ENCODE measurements at regions not wholly inside any gene's neighbourhood (a gene's known extent, or its start where the extent isn't known, plus 50 kb on each side); places are given as distances from the start of the nearest gene placed in this dataset.

- Mint-ChIP-seq H3K36me3 (ENCODE audit: low read depth) (no peaks in the 10 kb centered on the region), H3K4me1 (ENCODE audit: low read depth) (no peaks in the 10 kb centered on the region)
Observed at GRCh38 chr10:128606055-128606454, 479.8 kb upstream of the MKI67 start.

GRCh38 chr10:128608791-128609190 lies 482.6 kb upstream of the MKI67 start:
- Mint-ChIP-seq H3K27ac (no peak overlapping the region), H3K9me3 (no peaks in the 10 kb centered on the region), H3K4me3 (no peak overlapping the region), H3K27me3 (no peaks in the 10 kb centered on the region), H3K4me1 (ENCODE audit: low read depth) (no peaks in the 10 kb centered on the region), H3K36me3 (ENCODE audit: low read depth) (no peaks in the 10 kb centered on the region)
- DNase-seq: no peak

More at GRCh38 chr10:128606055-128606454, 479.8 kb upstream of the MKI67 start:
- Mint-ChIP-seq H3K4me3 (no peak overlapping the region), H3K27me3 (no peaks in the 10 kb centered on the region), H3K27ac (no peak overlapping the region), H3K9me3 (no peaks in the 10 kb centered on the region)
- DNase-seq: no peak

- DNase-seq: no peak
- Mint-ChIP-seq H3K27ac (no peak overlapping the region), H3K36me3 (ENCODE audit: low read depth) (no peaks in the 10 kb centered on the region), H3K4me1 (ENCODE audit: low read depth) (no peaks in the 10 kb centered on the region), H3K4me3 (no peak overlapping the region), H3K9me3 (no peaks in the 10 kb centered on the region), H3K27me3 (no peaks in the 10 kb centered on the region)
Observed at GRCh38 chr10:128609460-128609859, 483.2 kb upstream of the MKI67 start.

- H3K27me3 Mint-ChIP-seq: no peaks in the 10 kb centered on the region
- H3K27ac Mint-ChIP-seq: no peak overlapping the region
- H3K36me3 Mint-ChIP-seq (ENCODE audit: low read depth): no peaks in the 10 kb centered on the region
- no peak overlapping the region for H3K4me3 Mint-ChIP-seq
- H3K4me1 Mint-ChIP-seq (ENCODE audit: low read depth): no peaks in the 10 kb centered on the region
- no peaks in the 10 kb centered on the region for H3K9me3 Mint-ChIP-seq
- no peak for DNase-seq
Observed at GRCh38 chr10:128610113-128610512, 483.9 kb upstream of the MKI67 start.

- Mint-ChIP-seq H3K27me3 (no peaks in the 10 kb centered on the region), H3K36me3 (ENCODE audit: low read depth) (no peaks in the 10 kb centered on the region), H3K4me1 (ENCODE audit: low read depth) (no peaks in the 10 kb centered on the region), H3K4me3 (no peak overlapping the region), H3K9me3 (no peaks in the 10 kb centered on the region), H3K27ac (no peak overlapping the region)
- DNase-seq: no peak
Observed at GRCh38 chr10:128612195-128612594, 486.0 kb upstream of the MKI67 start.

- Mint-ChIP-seq H3K27ac (no peak overlapping the region), H3K27me3 (no peaks in the 10 kb centered on the region), H3K9me3 (no peaks in the 10 kb centered on the region), H3K4me1 (ENCODE audit: low read depth) (no peaks in the 10 kb centered on the region), H3K4me3 (no peak overlapping the region), H3K36me3 (ENCODE audit: low read depth) (no peaks in the 10 kb centered on the region)
- no peak for DNase-seq
Observed at GRCh38 chr10:128612631-128613030, 486.4 kb upstream of the MKI67 start.

- H3K4me1 Mint-ChIP-seq (ENCODE audit: low read depth): no peaks in the 10 kb centered on the region
Observed at GRCh38 chr10:128614016-128614605, 487.9 kb upstream of the MKI67 start.

GRCh38 chr10:128614802-128615553 lies 488.8 kb upstream of the MKI67 start:
- no peak overlapping the region for H3K27ac Mint-ChIP-seq
- no peaks in the 10 kb centered on the region for H3K27me3 Mint-ChIP-seq
- DNase-seq: no peak
- no peaks in the 10 kb centered on the region for H3K4me1 Mint-ChIP-seq (ENCODE audit: low read depth)
- no peak overlapping the region for H3K4me3 Mint-ChIP-seq
- H3K9me3 Mint-ChIP-seq: no peaks in the 10 kb centered on the region
- H3K36me3 Mint-ChIP-seq (ENCODE audit: low read depth): no peaks in the 10 kb centered on the region

More at GRCh38 chr10:128614016-128614605, 487.9 kb upstream of the MKI67 start:
- H3K27me3 Mint-ChIP-seq: no peaks in the 10 kb centered on the region
- no peaks in the 10 kb centered on the region for H3K9me3 Mint-ChIP-seq
- no peaks in the 10 kb centered on the region for H3K36me3 Mint-ChIP-seq (ENCODE audit: low read depth)
- no peak overlapping the region for H3K27ac Mint-ChIP-seq
- DNase-seq: no peak
- no peak overlapping the region for H3K4me3 Mint-ChIP-seq

GRCh38 chr10:128617532-128617931 lies 491.3 kb upstream of the MKI67 start:
- no peak overlapping the region for H3K27ac Mint-ChIP-seq
- H3K9me3 Mint-ChIP-seq: no peaks in the 10 kb centered on the region
- no peak overlapping the region for H3K4me3 Mint-ChIP-seq
- H3K4me1 Mint-ChIP-seq (ENCODE audit: low read depth): no peaks in the 10 kb centered on the region
- H3K27me3 Mint-ChIP-seq: no peaks in the 10 kb centered on the region
- no peak for DNase-seq
- no peaks in the 10 kb centered on the region for H3K36me3 Mint-ChIP-seq (ENCODE audit: low read depth)

GRCh38 chr10:128622706-128623105 lies 496.5 kb upstream of the MKI67 start:
- Mint-ChIP-seq H3K36me3 (ENCODE audit: low read depth) (no peaks in the 10 kb centered on the region), H3K4me3 (no peak overlapping the region), H3K27ac (no peak overlapping the region), H3K27me3 (no peaks in the 10 kb centered on the region), H3K9me3 (no peaks in the 10 kb centered on the region), H3K4me1 (ENCODE audit: low read depth) (no peaks in the 10 kb centered on the region)
- DNase-seq: no peak

- Mint-ChIP-seq H3K9me3 (no peaks in the 10 kb centered on the region), H3K4me3 (no peak overlapping the region), H3K4me1 (ENCODE audit: low read depth) (no peaks in the 10 kb centered on the region), H3K27me3 (no peaks in the 10 kb centered on the region), H3K36me3 (ENCODE audit: low read depth) (no peaks in the 10 kb centered on the region), H3K27ac (no peak overlapping the region)
- no peak for DNase-seq
Observed at GRCh38 chr10:128623776-128624175, 497.6 kb upstream of the MKI67 start.

- Mint-ChIP-seq H3K36me3 (ENCODE audit: low read depth) (no peaks in the 10 kb centered on the region), H3K4me3 (no peak overlapping the region), H3K27me3 (no peaks in the 10 kb centered on the region), H3K9me3 (no peaks in the 10 kb centered on the region), H3K4me1 (ENCODE audit: low read depth) (no peaks in the 10 kb centered on the region), H3K27ac (no peak overlapping the region)
- DNase-seq: no peak
Observed at GRCh38 chr10:128624656-128625530, 498.7 kb upstream of the MKI67 start.

- Mint-ChIP-seq H3K4me1 (ENCODE audit: low read depth) (no peaks in the 10 kb centered on the region), H3K27me3 (no peaks in the 10 kb centered on the region), H3K27ac (no peak overlapping the region), H3K36me3 (ENCODE audit: low read depth) (no peaks in the 10 kb centered on the region), H3K4me3 (no peak overlapping the region), H3K9me3 (no peaks in the 10 kb centered on the region)
- no peak for DNase-seq
Observed at GRCh38 chr10:128625926-128626325, 499.7 kb upstream of the MKI67 start.

GRCh38 chr10:128626397-128627000 lies 500.3 kb upstream of the MKI67 start:
- no peaks in the 10 kb centered on the region for H3K27me3 Mint-ChIP-seq
- H3K4me3 Mint-ChIP-seq: no peak overlapping the region
- no peaks in the 10 kb centered on the region for H3K36me3 Mint-ChIP-seq (ENCODE audit: low read depth)
- no peak overlapping the region for H3K27ac Mint-ChIP-seq
- H3K4me1 Mint-ChIP-seq (ENCODE audit: low read depth): no peaks in the 10 kb centered on the region
- no peak for DNase-seq
- no peaks in the 10 kb centered on the region for H3K9me3 Mint-ChIP-seq

Data from activated T-cell treated with anti-CD3 and anti-CD28 coated beads, Interleukin-2, amount 50 U/mL, for 24 hours (primary cell).